RWPE2 (cell line): ENCODE measurements at regions not wholly inside any gene's neighbourhood (a gene's known extent, or its start where the extent isn't known, plus 50 kb on each side); places are given as distances from the start of the nearest gene placed in this dataset.

ENCODE experiments used
- ATAC-seq: fragments of 200-7000 bp; cut with Tn5 transposase; 3 replicates; pipeline ENCODE4 v1.9.1; 2021; ENCODE audit warnings: low read depth
- DNase-seq: peaks from one replicate; pipeline ENCODE4 v3.0.0-alpha.2; 2020; ENCODE audit warnings: low spot score
- H3K27ac ChIP-seq: fragments of 450-650 bp; 2 replicates; pipeline ENCODE4 v1.5.1; 2017; ENCODE audit warnings: mild to moderate bottlenecking; ENCODE audit not compliant: poor library complexity, severe bottlenecking
- H3K27me3 ChIP-seq: fragments of 250-450 bp; sonication (Bioruptor Pico); 2 replicates; pipeline ENCODE4 v1.5.1; 2021; ENCODE audit warnings: mild to moderate bottlenecking, moderate library complexity; ENCODE audit not compliant: insufficient read depth, poor library complexity, severe bottlenecking
- H3K36me3 ChIP-seq: fragments of 250-450 bp; sonication (Bioruptor Pico); 2 replicates; pipeline ENCODE4 v1.5.1; 2020; ENCODE audit warnings: low read depth, mild to moderate bottlenecking, moderate library complexity
- H3K4me1 ChIP-seq: fragments of 250-450 bp; sonication (Bioruptor Pico); 2 replicates; pipeline ENCODE4 v1.5.1; 2021; ENCODE audit warnings: mild to moderate bottlenecking, moderate library complexity; ENCODE audit not compliant: insufficient read depth, poor library complexity, severe bottlenecking
- H3K4me3 ChIP-seq: fragments of 250-450 bp; sonication (Bioruptor Pico); 2 replicates; pipeline ENCODE4 v1.5.1; 2021; ENCODE audit warnings: mild to moderate bottlenecking, moderate library complexity; ENCODE audit not compliant: severe bottlenecking
- H3K9me3 ChIP-seq: fragments of 250-450 bp; sonication (Bioruptor Pico); 2 replicates; pipeline ENCODE4 v1.5.1; 2021; ENCODE audit warnings: mild to moderate bottlenecking, moderate library complexity; ENCODE audit not compliant: severe bottlenecking
- CTCF ChIP-seq: fragments of 450-650 bp; IDR thresholded peaks from one replicate; pipeline ENCODE4 v1.5.1; 2017; ENCODE audit warnings: mild to moderate bottlenecking, moderate library complexity; ENCODE audit not compliant: poor library complexity, severe bottlenecking

DNA sequence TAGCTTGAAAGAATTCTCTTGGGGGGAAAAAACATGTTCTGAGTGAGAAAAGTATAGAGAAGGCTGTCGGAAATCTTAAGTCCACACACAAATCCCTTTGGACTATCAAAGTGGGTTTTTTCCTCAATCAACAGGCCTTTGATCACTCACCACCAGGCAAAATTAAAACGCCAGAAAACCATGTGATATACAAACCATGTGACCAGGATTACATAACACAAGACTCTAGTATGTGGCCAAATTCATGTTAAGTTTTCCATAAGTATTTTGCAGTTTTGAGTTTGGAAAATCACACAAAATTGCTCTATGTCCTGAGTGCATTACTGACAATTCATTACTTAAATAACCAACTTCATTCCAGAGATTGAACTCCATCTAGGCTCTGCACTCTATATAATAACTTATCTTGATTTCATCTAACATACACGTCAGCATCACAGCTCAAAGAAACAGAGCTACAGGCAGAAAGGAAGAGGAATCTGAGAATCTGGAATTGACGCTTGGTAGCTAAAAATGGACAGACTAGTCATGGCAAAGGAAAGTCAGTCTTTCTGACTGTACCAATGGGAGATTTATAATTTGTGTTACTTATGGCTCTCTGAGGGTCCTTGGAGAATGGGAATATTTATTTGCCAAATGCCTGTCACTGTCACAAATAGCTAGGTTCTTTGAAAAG is 383.5 kb downstream of the SFMBT2 start:
- Histone ChIP-seq H3K4me3 (no peak overlapping the region), H3K36me3 (no peaks in the 10 kb centered on the region), H3K9me3 (no peaks in the 10 kb centered on the region), H3K27ac (no peak overlapping the region), H3K4me1 (peaks cover 6% of the 10 kb centered on the region), H3K27me3 (no peaks in the 10 kb centered on the region)
- TF ChIP-seq CTCF = no peak
- ATAC-seq = no peak
- DNase-seq = no peak

DNA sequence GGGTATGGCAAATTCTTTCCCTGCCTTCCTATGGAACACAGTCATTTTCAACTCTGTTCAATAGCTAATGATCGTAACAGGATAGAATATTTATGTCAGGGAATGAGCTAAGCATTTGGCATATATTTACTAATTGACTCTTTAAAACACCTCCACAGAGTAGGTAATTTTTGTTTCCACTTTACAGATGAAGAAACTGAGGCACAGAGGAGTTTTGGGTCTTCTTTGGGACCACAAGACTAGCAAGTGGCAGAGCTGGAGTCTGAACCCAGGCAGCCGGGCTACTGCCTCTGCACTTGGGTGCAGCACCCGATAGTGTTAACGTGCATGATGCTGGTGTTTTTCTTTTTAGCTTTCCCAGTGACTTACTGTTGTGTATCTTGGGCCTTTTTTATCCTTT is 384.0 kb downstream of the SFMBT2 start:
- no peak for DNase-seq

DNA sequence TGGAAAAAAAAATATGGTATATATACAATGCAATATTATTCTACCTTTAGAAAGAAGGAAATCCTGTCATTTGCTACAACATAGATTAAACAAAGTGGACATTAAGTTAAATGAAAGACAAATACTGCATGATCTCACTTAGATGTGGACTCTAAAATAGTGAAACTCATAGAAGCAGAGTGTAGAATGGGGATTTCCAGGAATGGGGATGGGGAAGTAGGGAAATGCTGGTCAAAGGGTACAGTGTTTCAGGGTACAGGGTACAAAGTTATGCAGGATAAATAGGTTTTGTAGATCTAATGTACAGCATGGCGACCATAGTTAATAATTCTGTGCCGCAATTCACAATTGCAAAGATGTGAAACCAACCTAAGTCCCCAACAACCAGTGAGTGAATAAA is 385.5 kb downstream of the SFMBT2 start:
- no peak for TF ChIP-seq CTCF
- H3K9me3 ChIP-seq = no peaks in the 10 kb centered on the region
- no peaks in the 10 kb centered on the region for H3K27me3 ChIP-seq
- ATAC-seq = no peak
- H3K36me3 ChIP-seq = no peaks in the 10 kb centered on the region
- no peak for DNase-seq
- no peak overlapping the region for H3K27ac ChIP-seq
- H3K4me1 ChIP-seq = peaks cover 6% of the 10 kb centered on the region
- no peak overlapping the region for H3K4me3 ChIP-seq

More for the DNA sequence above, 384.0 kb downstream of the SFMBT2 start:
- H3K36me3 ChIP-seq = no peaks in the 10 kb centered on the region
- ATAC-seq = no peak
- H3K4me3 ChIP-seq = no peak overlapping the region
- H3K27ac ChIP-seq = no peak overlapping the region
- peaks cover 6% of the 10 kb centered on the region for H3K4me1 ChIP-seq
- no peak for TF ChIP-seq CTCF
- H3K9me3 ChIP-seq = no peaks in the 10 kb centered on the region
- H3K27me3 ChIP-seq = no peaks in the 10 kb centered on the region

GRCh38 chr10:7015457-7015856 is 395.4 kb downstream of the SFMBT2 start:
- Histone ChIP-seq H3K36me3 (no peaks in the 10 kb centered on the region), H3K9me3 (no peaks in the 10 kb centered on the region), H3K4me3 (no peak overlapping the region), H3K4me1 (no peaks in the 10 kb centered on the region), H3K27ac (no peak overlapping the region), H3K27me3 (no peaks in the 10 kb centered on the region)
- TF ChIP-seq CTCF = no peak
- ATAC-seq (no peak), DNase-seq (no peak)

DNA sequence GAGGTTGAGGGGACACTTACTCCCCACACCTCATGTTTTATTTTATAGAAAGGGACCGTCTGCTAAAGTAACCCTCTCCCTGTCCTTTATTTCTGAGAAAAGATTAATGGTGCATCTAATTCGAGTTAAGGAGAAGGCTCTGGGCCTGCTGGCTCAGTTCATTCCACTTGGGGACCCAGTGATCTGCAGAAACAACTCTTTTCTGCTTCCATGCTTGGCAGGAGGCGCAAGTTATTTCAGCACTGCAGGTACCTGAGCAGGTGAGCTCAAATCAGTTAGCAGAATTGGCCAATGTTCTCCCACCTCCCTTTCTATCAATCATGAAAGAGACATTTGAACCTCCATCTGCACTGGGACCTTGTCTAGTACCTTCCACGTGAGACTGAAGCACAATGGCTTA is 396.1 kb downstream of the SFMBT2 start:
- Histone ChIP-seq H3K4me3 (no peak overlapping the region), H3K27me3 (no peaks in the 10 kb centered on the region), H3K27ac (no peak overlapping the region), H3K9me3 (no peaks in the 10 kb centered on the region), H3K4me1 (no peaks in the 10 kb centered on the region), H3K36me3 (no peaks in the 10 kb centered on the region)
- DNase-seq (no peak), ATAC-seq (no peak)
- no peak for TF ChIP-seq CTCF
